ENCODE measurements at regions not wholly inside any gene's neighbourhood (a gene's known extent, or its start where the extent isn't known, plus 50 kb on each side); places are given as distances from the start of the nearest gene placed in this dataset.

DNA sequence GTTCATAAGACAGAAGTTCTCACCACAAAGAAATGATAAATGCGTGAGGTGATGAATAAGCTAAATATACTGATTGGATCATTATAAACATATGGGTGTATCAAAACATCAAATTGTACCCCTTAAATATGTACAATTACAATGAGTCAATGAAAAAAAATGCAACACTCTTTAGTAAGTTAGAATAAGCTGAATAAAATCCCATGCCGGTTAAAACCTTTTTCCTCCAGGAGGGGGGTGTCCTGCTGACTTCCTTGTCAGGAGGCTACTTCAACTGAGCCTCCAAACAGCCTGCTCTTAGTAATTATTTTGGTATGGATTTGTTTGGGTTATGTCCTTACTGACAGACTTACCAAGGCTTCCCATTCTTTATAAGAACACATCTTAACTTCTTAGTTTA lies 649.1 kb downstream of the INHBA start:
- no peak for DNase-seq (ENCODE audit: insufficient read length, low spot score)
- no peak for FAIRE-seq
- TF ChIP-seq, protein P1, sequence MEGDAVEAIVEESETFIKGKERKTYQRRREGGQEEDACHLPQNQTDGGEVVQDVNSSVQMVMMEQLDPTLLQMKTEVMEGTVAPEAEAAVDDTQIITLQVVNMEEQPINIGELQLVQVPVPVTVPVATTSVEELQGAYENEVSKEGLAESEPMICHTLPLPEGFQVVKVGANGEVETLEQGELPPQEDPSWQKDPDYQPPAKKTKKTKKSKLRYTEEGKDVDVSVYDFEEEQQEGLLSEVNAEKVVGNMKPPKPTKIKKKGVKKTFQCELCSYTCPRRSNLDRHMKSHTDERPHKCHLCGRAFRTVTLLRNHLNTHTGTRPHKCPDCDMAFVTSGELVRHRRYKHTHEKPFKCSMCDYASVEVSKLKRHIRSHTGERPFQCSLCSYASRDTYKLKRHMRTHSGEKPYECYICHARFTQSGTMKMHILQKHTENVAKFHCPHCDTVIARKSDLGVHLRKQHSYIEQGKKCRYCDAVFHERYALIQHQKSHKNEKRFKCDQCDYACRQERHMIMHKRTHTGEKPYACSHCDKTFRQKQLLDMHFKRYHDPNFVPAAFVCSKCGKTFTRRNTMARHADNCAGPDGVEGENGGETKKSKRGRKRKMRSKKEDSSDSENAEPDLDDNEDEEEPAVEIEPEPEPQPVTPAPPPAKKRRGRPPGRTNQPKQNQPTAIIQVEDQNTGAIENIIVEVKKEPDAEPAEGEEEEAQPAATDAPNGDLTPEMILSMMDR (IDR thresholded peaks at IDR 0.05; ENCODE audit: insufficient read depth, missing control alignments) = no peak

- DNase-seq (ENCODE audit: insufficient read length, low spot score) = no peak
- no peak for FAIRE-seq
- TF ChIP-seq, protein P1 (IDR thresholded peaks at IDR 0.05; ENCODE audit: insufficient read depth, missing control alignments) = no peak
These were observed 650.2 kb downstream of the INHBA start for GRCh38 chr7:41052736-41053135.

DNA sequence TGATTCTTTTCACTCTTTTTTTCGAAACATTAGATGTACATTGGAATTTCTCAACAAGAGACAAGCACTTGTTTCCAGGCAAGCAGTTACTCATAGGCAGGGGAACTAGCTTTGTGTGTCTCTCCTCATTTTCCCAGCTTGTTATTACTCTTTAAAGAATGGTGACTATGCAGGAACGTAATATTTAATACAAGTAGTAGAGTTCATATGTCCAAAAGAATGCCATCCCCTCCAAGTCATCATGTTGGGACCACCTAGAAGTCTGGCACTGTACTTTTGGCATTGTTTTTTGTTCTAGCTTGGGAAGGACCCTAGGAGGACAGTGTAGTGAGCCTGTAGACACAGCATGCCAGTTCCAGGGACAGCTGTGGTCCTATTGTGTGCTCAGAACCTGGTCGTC lies 650.7 kb downstream of the INHBA start:
- DNase-seq (ENCODE audit: insufficient read length, low spot score) (no peak), FAIRE-seq (no peak)
- TF ChIP-seq, protein P1 (IDR thresholded peaks at IDR 0.05; ENCODE audit: insufficient read depth, missing control alignments) = no peak

GRCh38 chr7:41051535-41051934 lies 651.4 kb downstream of the INHBA start:
- TF ChIP-seq, protein P1 (IDR thresholded peaks at IDR 0.05; ENCODE audit: insufficient read depth, missing control alignments) = no peak
- DNase-seq (ENCODE audit: insufficient read length, low spot score) (no peak), FAIRE-seq (no peak)

DNA sequence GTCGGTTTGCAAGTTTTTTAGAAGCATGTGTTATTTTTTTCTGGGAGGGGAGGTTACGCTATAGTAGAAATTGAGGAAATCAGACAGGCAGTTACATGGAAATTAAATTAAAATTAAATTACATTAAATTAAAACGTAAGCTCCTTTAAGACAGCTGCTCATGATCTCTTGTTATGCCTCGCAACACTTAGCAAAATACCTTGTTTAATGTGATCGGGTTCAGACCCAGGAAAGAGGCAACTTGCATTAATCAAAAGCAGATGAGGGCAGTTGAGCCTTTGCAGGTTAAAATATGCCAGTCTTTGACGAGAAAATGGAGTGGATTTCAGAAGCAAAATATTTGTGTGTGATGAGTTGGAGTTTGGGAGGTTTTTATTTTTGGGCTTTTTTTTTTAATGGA lies 651.8 kb downstream of the INHBA start:
- DNase-seq (ENCODE audit: insufficient read length, low spot score) (no peak), FAIRE-seq (no peak)
- TF ChIP-seq, protein P1 (IDR thresholded peaks at IDR 0.05; ENCODE audit: insufficient read depth, missing control alignments) = no peak

GRCh38 chr7:41048771-41049170 lies 654.1 kb downstream of the INHBA start:
- DNase-seq (ENCODE audit: insufficient read length, low spot score) = no peak
- TF ChIP-seq, protein P1 (IDR thresholded peaks at IDR 0.05; ENCODE audit: insufficient read depth, missing control alignments) = no peak
- no peak for FAIRE-seq

DNA sequence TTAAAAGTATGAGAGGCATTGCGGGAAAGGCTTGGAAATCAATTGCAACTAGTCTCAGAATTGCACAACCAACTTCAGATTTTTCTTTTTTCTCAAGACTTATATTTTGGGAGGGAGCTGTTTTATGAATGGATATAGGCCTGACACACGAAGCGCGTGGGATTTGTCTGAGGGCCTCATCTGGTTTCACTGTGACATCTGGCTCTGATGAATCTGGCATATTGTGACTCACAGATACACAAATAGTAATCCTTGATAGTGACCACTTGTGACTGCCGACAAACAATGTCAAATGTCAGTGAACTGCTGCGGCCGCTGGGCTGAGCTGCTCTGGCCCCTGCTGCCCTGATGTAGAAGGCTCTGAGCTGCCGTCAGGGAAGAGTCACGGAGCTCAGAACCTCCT lies 655.1 kb downstream of the INHBA start:
- FAIRE-seq = no peak
- DNase-seq (ENCODE audit: insufficient read length, low spot score) = no peak
- TF ChIP-seq, protein P1 (IDR thresholded peaks at IDR 0.05; ENCODE audit: insufficient read depth, missing control alignments) = no peak

Data from D721Med (cell line).